Thymus (tissue), 11 donors: ENCODE measurements at regions not wholly inside any gene's neighbourhood (a gene's known extent, or its start where the extent isn't known, plus 50 kb on each side); places are given as distances from the start of the nearest gene placed in this dataset.
A peak's percentile ranks its signal among the peaks of the same experiment; 100 is the strongest.

ENCODE experiments used
- DNase-seq, 9 donors: peaks; one replicate each; pipeline ENCODE4 v3.0.0-alpha.2; 2013; ENCODE audit warnings: low spot score in 9 of 9, low read depth in 6 of 9, missing footprints in 1 of 9
- H3K27ac ChIP-seq, 2 donors: one replicate each; pipeline ENCODE4 v1.5.1; 2013; ENCODE audit warnings: control low read depth in 1 of 2, low read depth in 1 of 2, low read length in 1 of 2, mild to moderate bottlenecking in 1 of 2, moderate library complexity in 1 of 2
- H3K27me3 ChIP-seq, 2 donors: one replicate each; pipeline ENCODE4 v1.5.1; 2013; ENCODE audit warnings: low read length in 1 of 2; ENCODE audit not compliant: control insufficient read depth in 2 of 2, insufficient read depth in 1 of 2
- H3K36me3 ChIP-seq, 2 donors: one replicate each; pipeline ENCODE4 v1.5.1; 2013; ENCODE audit warnings: low read length in 1 of 2, mild to moderate bottlenecking in 1 of 2, moderate library complexity in 1 of 2; ENCODE audit not compliant: control insufficient read depth in 2 of 2, insufficient read depth in 2 of 2
- H3K4me1 ChIP-seq, 2 donors: one replicate each; pipeline ENCODE4 v1.5.1; 2013; ENCODE audit warnings: low read length in 2 of 2; ENCODE audit not compliant: control insufficient read depth in 2 of 2, insufficient read depth in 2 of 2
- H3K4me3 ChIP-seq, 2 donors: one replicate each; pipeline ENCODE4 v1.5.1; 2013; ENCODE audit warnings: low read length in 2 of 2, control low read depth in 1 of 2, mild to moderate bottlenecking in 1 of 2
- H3K9me3 ChIP-seq, 2 donors: one replicate each; pipeline ENCODE4 v1.5.1; 2013; ENCODE audit warnings: low read length in 1 of 2, mild to moderate bottlenecking in 1 of 2; ENCODE audit not compliant: control insufficient read depth in 2 of 2, insufficient read depth in 1 of 2
- WGBS: extraction: QIAGEN DNeasy Blood & Tissue Kit; methylation state at CpG from one replicate; pipeline ENCODE4 v1.1.7; 2013; 5-methylcytosine and 5-hydroxymethylcytosine counted together
- donor health status: healthy.

- WGBS, result 17% methylated on average over 25 of the region's 25 CpGs
- H3K27ac ChIP-seq, result peak overlapping the region; percentile 71 to 73
These were observed 124.2 kb downstream of the LY86 start for GRCh38 chr6:6712449-6713403.

GRCh38 chr6:6713657-6714056 is 125.1 kb downstream of the LY86 start:
- Histone ChIP-seq H3K4me1 (peaks cover 36 to 65% of the 10 kb centered on the region in 2 donors), H3K9me3 (no peaks in the 10 kb centered on the region), H3K4me3 (no peak overlapping the region), H3K27me3 (no peaks in the 10 kb centered on the region), H3K27ac (no peak overlapping the region), H3K36me3 (no peaks in the 10 kb centered on the region)
- WGBS, result 95% methylated on average over 9 of the region's 9 CpGs
- DNase-seq, result no peak

More at GRCh38 chr6:6712449-6713403, 124.2 kb downstream of the LY86 start:
- peak in 3 of 9 donors; percentile 45 to 79 (median 58) for DNase-seq
- Histone ChIP-seq H3K36me3 (no peaks in the 10 kb centered on the region), H3K27me3 (no peaks in the 10 kb centered on the region), H3K9me3 (no peaks in the 10 kb centered on the region), H3K4me1 (peaks cover 34 to 56% of the 10 kb centered on the region in 2 donors), H3K4me3 (peak overlapping the region in 1 of 2 donors; percentile 13)

DNA sequence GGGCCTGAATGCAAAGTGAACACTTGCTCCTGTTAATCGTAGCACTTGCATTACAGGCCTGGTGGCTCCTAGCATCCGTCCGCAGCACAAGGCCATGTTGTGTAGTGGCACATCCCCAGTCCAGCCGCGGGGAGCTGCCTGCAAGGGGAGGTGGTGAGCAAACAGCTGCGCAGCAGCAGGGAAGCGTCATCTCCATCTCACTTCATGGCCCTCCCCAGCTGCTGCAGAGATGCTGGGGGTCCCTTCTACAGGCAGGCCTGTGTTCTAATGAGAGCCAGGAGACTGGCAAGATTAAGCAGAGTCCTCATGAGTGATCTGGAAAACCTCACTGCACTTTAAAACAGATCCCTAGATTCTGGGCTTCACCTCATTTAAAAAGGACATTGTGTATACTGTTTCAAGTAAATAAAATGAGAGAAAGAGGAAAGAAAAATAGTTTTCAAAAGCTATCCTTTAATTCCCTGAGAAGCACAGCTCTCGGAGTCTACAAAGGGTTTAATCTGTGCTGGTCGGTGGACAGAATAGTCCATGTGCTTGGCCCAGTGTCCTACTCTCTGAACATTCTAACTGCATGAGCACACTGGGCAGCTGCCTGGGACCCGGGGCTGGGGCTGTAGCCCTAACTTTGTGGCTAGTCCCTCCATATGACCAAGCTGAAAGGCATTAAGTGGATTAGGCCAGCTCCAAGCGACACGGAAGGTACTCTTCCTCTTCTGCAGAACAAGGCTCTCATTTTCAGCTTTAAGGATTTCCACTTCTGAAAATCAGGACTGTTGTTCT is 125.8 kb downstream of the LY86 start:
- Histone ChIP-seq H3K27me3 (no peaks in the 10 kb centered on the region), H3K4me3 (no peak overlapping the region), H3K27ac (no peak overlapping the region), H3K9me3 (no peaks in the 10 kb centered on the region), H3K4me1 (peaks cover 36 to 71% of the 10 kb centered on the region in 2 donors), H3K36me3 (no peaks in the 10 kb centered on the region)
- WGBS, result 94% methylated on average over 12 of the region's 12 CpGs
- DNase-seq, result no peak

DNA sequence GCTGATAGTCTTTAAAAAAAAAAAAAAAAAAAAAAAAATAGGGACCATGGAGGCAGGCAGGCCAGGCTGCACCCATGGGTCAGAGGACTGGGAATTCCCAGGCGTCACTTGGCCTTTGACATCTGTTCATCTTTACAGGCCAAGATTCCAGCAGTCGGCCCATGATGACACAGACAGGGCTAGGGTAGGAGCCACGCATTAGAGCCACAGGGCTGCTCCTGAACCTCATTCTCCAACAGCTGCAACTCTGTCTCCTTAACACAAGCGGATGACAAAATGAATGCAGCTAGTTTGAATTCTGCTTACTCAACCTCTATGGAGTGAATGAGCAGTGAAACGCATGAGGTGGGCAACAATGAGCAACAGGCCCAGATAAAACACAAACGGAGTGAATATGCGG is 126.4 kb downstream of the LY86 start:
- Histone ChIP-seq H3K36me3 (no peaks in the 10 kb centered on the region), H3K27ac (no peak overlapping the region), H3K27me3 (no peaks in the 10 kb centered on the region), H3K4me3 (no peak overlapping the region), H3K9me3 (no peaks in the 10 kb centered on the region), H3K4me1 (peaks cover 36 to 72% of the 10 kb centered on the region in 2 donors)
- 97% methylated on average over 7 of the region's 7 CpGs for WGBS
- DNase-seq, result no peak

DNA sequence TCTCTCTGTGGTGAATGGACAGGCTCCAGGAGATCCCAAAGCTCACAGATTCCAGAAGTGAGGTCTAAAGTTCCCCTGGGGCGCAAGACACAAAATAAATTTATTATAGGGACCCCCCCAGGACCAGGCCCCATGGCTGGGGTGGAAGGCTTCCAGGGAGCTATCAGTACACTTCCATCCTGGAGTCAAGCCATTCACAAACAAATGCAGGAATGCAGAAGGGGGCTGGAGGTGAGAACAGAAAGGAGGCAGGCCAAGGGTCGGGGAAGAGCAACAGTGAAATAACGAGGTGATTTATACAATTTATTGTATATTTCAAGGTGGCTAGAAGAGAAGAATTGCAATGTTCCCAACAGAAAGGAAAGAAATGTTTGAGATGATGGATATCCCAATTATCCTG is 126.9 kb downstream of the LY86 start:
- no peak overlapping the region for H3K27ac ChIP-seq
- DNase-seq, result no peak
- H3K4me3 ChIP-seq, result no peak overlapping the region
- no peaks in the 10 kb centered on the region for H3K9me3 ChIP-seq
- no peaks in the 10 kb centered on the region for H3K27me3 ChIP-seq
- H3K4me1 ChIP-seq, result peaks cover 36 to 72% of the 10 kb centered on the region in 2 donors
- 96% methylated on average over 3 of the region's 3 CpGs for WGBS
- no peaks in the 10 kb centered on the region for H3K36me3 ChIP-seq

GRCh38 chr6:6716998-6717763 is 128.7 kb downstream of the LY86 start:
- Histone ChIP-seq H3K4me3 (no peak overlapping the region), H3K27ac (peak overlapping the region in 1 of 2 donors; percentile 76), H3K36me3 (no peaks in the 10 kb centered on the region), H3K27me3 (no peaks in the 10 kb centered on the region), H3K4me1 (peaks cover 24 to 65% of the 10 kb centered on the region in 2 donors), H3K9me3 (no peaks in the 10 kb centered on the region)
- DNase-seq, result no peak
- 72% methylated on average over 7 of the region's 7 CpGs for WGBS

- H3K27ac ChIP-seq, result peak overlapping the region in 1 of 2 donors; percentile 83
- peak in 1 of 9 donors; percentile 61 for DNase-seq
- H3K9me3 ChIP-seq, result no peaks in the 10 kb centered on the region
- 32% methylated on average over 3 of the region's 3 CpGs for WGBS
- H3K27me3 ChIP-seq, result no peaks in the 10 kb centered on the region
- no peaks in the 10 kb centered on the region for H3K36me3 ChIP-seq
- H3K4me3 ChIP-seq, result no peak overlapping the region
- peaks cover 16 to 65% of the 10 kb centered on the region in 2 donors for H3K4me1 ChIP-seq
These were observed 129.4 kb downstream of the LY86 start for GRCh38 chr6:6717953-6718352.

- no peak for DNase-seq
- Histone ChIP-seq H3K27ac (no peak overlapping the region), H3K4me1 (peaks cover 12 to 68% of the 10 kb centered on the region in 2 donors)
These were observed 133.1 kb downstream of the LY86 start for GRCh38 chr6:6721606-6722005.

More at GRCh38 chr6:6721606-6722005, 133.1 kb downstream of the LY86 start:
- H3K36me3 ChIP-seq, result no peaks in the 10 kb centered on the region
- no peaks in the 10 kb centered on the region for H3K27me3 ChIP-seq
- WGBS, result 50% methylated on average over 2 of the region's 2 CpGs
- H3K9me3 ChIP-seq, result no peaks in the 10 kb centered on the region
- no peak overlapping the region for H3K4me3 ChIP-seq
